ENCODE measurements at regions not wholly inside any gene's neighbourhood (a gene's known extent, or its start where the extent isn't known, plus 50 kb on each side); places are given as distances from the start of the nearest gene placed in this dataset.
"Not testable (repeated sequence)": the region's sequence is repeated elsewhere in the genome, so short reads cannot be mapped to it uniquely, and the experiment has no call there.

DNA sequence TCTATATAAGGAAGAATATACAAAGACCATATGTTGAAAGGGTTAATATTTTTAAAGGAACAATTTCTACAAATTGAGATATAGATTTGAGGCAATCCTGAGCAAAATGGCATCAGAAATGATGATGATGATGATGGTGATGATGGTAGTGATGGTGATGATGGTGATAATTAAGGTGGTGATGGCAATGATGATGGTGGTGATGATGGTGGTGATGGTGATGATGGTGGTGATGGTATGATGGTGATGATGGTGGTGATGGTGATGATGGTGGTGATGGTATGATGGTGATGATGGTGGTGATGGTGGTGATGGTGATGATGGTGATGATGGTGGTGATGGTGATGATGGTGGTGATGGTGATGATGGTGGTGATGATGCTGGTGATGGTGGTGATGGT lies 150.1 kb upstream of the IRX1 start:
- TF ChIP-seq, protein P1, sequence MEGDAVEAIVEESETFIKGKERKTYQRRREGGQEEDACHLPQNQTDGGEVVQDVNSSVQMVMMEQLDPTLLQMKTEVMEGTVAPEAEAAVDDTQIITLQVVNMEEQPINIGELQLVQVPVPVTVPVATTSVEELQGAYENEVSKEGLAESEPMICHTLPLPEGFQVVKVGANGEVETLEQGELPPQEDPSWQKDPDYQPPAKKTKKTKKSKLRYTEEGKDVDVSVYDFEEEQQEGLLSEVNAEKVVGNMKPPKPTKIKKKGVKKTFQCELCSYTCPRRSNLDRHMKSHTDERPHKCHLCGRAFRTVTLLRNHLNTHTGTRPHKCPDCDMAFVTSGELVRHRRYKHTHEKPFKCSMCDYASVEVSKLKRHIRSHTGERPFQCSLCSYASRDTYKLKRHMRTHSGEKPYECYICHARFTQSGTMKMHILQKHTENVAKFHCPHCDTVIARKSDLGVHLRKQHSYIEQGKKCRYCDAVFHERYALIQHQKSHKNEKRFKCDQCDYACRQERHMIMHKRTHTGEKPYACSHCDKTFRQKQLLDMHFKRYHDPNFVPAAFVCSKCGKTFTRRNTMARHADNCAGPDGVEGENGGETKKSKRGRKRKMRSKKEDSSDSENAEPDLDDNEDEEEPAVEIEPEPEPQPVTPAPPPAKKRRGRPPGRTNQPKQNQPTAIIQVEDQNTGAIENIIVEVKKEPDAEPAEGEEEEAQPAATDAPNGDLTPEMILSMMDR (IDR thresholded peaks at IDR 0.05), result not testable (repeated sequence)
- not testable (repeated sequence) for TF ChIP-seq POLR2A (IDR thresholded peaks at IDR 0.05)

All from lower leg skin (tissue), 3 donors.